Neural crest cell (in vitro differentiated cells): ENCODE measurements at regions not wholly inside any gene's neighbourhood (a gene's known extent, or its start where the extent isn't known, plus 50 kb on each side); places are given as distances from the start of the nearest gene placed in this dataset.

Source experiments
- DNase-seq: peaks from one replicate; pipeline ENCODE4 v3.0.0; 2021; ENCODE audit warnings: low read depth, mixed read lengths, low spot score
- H3K27ac Mint-ChIP-seq: one replicate; pipeline ENCODE4 v1.8.0; 2021; ENCODE audit warnings: mild to moderate bottlenecking, mixed read lengths; ENCODE audit not compliant: unreplicated experiment
- H3K27me3 Mint-ChIP-seq: 2 replicates; pipeline ENCODE4 v1.8.0; 2021; ENCODE audit warnings: low read depth, mild to moderate bottlenecking, mixed read lengths
- H3K36me3 Mint-ChIP-seq: 2 replicates; pipeline ENCODE4 v1.8.0; 2021; ENCODE audit warnings: low read depth, mild to moderate bottlenecking, mixed read lengths
- H3K4me1 Mint-ChIP-seq: 2 replicates; pipeline ENCODE4 v1.8.0; 2021; ENCODE audit warnings: mixed read lengths
- H3K4me3 Mint-ChIP-seq: one replicate; pipeline ENCODE4 v1.8.0; 2021; ENCODE audit warnings: mild to moderate bottlenecking, mixed read lengths
- H3K9me3 Mint-ChIP-seq: 2 replicates; pipeline ENCODE4 v1.8.0; 2021; ENCODE audit warnings: mixed read lengths
- CTCF ChIP-seq: fragments of 200-600 bp; sonication (generic); conservative IDR thresholded peaks from 2 replicates; pipeline ENCODE4 v1.5.0; 2021; ENCODE audit warnings: antibody characterized with exemption, mild to moderate bottlenecking

GRCh38 chr7:49333180-49333881 lies 409.0 kb downstream of the CDC14C start:
- TF ChIP-seq CTCF, result no peak
- no peak for DNase-seq
- Mint-ChIP-seq H3K36me3 (no peaks in the 10 kb centered on the region), H3K4me1 (no peaks in the 10 kb centered on the region), H3K27ac (no peak overlapping the region), H3K4me3 (no peak overlapping the region), H3K27me3 (no peaks in the 10 kb centered on the region), H3K9me3 (no peaks in the 10 kb centered on the region)

GRCh38 chr7:49341849-49342248 lies 417.5 kb downstream of the CDC14C start:
- Mint-ChIP-seq H3K4me3 (no peak overlapping the region), H3K9me3 (peaks cover 10% of the 10 kb centered on the region), H3K27me3 (no peaks in the 10 kb centered on the region), H3K36me3 (no peaks in the 10 kb centered on the region), H3K27ac (no peak overlapping the region), H3K4me1 (no peaks in the 10 kb centered on the region)
- TF ChIP-seq CTCF, result no peak
- DNase-seq, result no peak

GRCh38 chr7:49344556-49344955 lies 420.2 kb downstream of the CDC14C start:
- Mint-ChIP-seq H3K4me1 (no peaks in the 10 kb centered on the region), H3K4me3 (no peak overlapping the region), H3K27ac (no peak overlapping the region), H3K27me3 (no peaks in the 10 kb centered on the region), H3K36me3 (no peaks in the 10 kb centered on the region), H3K9me3 (peaks cover 10% of the 10 kb centered on the region)
- no peak for DNase-seq
- no peak for TF ChIP-seq CTCF

- DNase-seq, result no peak
- Mint-ChIP-seq H3K36me3 (no peaks in the 10 kb centered on the region), H3K9me3 (peaks cover 11% of the 10 kb centered on the region), H3K27ac (no peak overlapping the region), H3K27me3 (no peaks in the 10 kb centered on the region), H3K4me1 (no peaks in the 10 kb centered on the region), H3K4me3 (no peak overlapping the region)
- no peak for TF ChIP-seq CTCF
These were observed 422.0 kb downstream of the CDC14C start for GRCh38 chr7:49346195-49346899.

- Mint-ChIP-seq H3K4me1 (no peaks in the 10 kb centered on the region), H3K4me3 (no peak overlapping the region), H3K27ac (no peak overlapping the region), H3K9me3 (peaks cover 7% of the 10 kb centered on the region), H3K27me3 (no peaks in the 10 kb centered on the region), H3K36me3 (no peaks in the 10 kb centered on the region)
- DNase-seq, result no peak
- no peak for TF ChIP-seq CTCF
These were observed 406.4 kb upstream of the VWC2 start for GRCh38 chr7:49367072-49367471.
